HepG2 (cell line): ENCODE measurements at regions not wholly inside any gene's neighbourhood (a gene's known extent, or its start where the extent isn't known, plus 50 kb on each side); places are given as distances from the start of the nearest gene placed in this dataset.

ENCODE experiments used
- ARNT2 ChIP-seq: sonication (generic); formaldehyde crosslinking; IDR thresholded peaks from 2 replicates; pipeline ENCODE4 v1.8.0; 2022; ENCODE audit warnings: mild to moderate bottlenecking, low read depth, missing genetic modification reagents, moderate library complexity
- ARNTL ChIP-seq: sonication (generic); formaldehyde crosslinking; IDR thresholded peaks from 2 replicates; pipeline ENCODE4 v1.4.0; 2020; ENCODE audit warnings: mild to moderate bottlenecking, missing genetic modification reagents
- FOXA1 ChIP-seq, 2 experiments: fragments of 450-650 bp in 1 of 2; sonication (generic) in 1 of 2; formaldehyde crosslinking in 1 of 2; IDR thresholded peaks; 2 replicates each; pipeline versions ENCODE4 v1.4.0 to v1.6.1; 2016 to 2020; ENCODE audit warnings: missing genetic modification reagents in 1 of 2
- HNRNPL ChIP-seq: fragments of 200-400 bp; formaldehyde crosslinking; IDR thresholded peaks from 2 replicates; pipeline ENCODE4 v1.6.1; 2017; ENCODE audit warnings: mild to moderate bottlenecking, low read depth, low read length
- HOXD1 ChIP-seq: sonication (generic); formaldehyde crosslinking; IDR thresholded peaks from 2 replicates; pipeline ENCODE4 v1.5.0; 2020; ENCODE audit warnings: missing genetic modification reagents
- MXD4 ChIP-seq: IDR thresholded peaks from 2 replicates; pipeline ENCODE4 v1.6.1; 2016; ENCODE audit warnings: mild to moderate bottlenecking, missing biosample characterization, missing genetic modification reagents
- MYC ChIP-seq: sonication (generic); formaldehyde crosslinking; IDR thresholded peaks from 2 replicates; pipeline ENCODE4 v1.9.0; 2021; ENCODE audit warnings: missing genetic modification reagents, borderline replicate concordance
- POLR2G ChIP-seq: fragments of 200-400 bp; formaldehyde crosslinking; IDR thresholded peaks from 2 replicates; pipeline ENCODE4 v1.6.1; 2018; ENCODE audit warnings: mild to moderate bottlenecking, low read depth, low read length, moderate library complexity
- RAD21 ChIP-seq: fragments of 450-650 bp; formaldehyde crosslinking; IDR thresholded peaks from 2 replicates; pipeline ENCODE4 v1.5.0; 2020; ENCODE audit warnings: mild to moderate bottlenecking
- SOX5 ChIP-seq: IDR thresholded peaks from 2 replicates; pipeline ENCODE4 v1.6.1; 2016; ENCODE audit warnings: borderline replicate concordance
- SOX6 ChIP-seq, 2 experiments: fragments of 450-650 bp in 1 of 2; sonication (generic) in 1 of 2; formaldehyde crosslinking in 1 of 2; IDR thresholded peaks; 2 replicates each; pipeline versions ENCODE4 v1.4.0 to v1.6.1; 2017 to 2020; ENCODE audit warnings: antibody characterized with exemption in 1 of 2, mild to moderate bottlenecking in 1 of 2, missing genetic modification reagents in 1 of 2
- SP1 ChIP-seq, 2 experiments: fragments of 450-650 bp in 1 of 2; sonication (generic) in 1 of 2; formaldehyde crosslinking in 1 of 2; IDR thresholded peaks; 2 replicates each; pipeline versions ENCODE4 v1.4.0 to v1.6.1; 2016 to 2020; ENCODE audit warnings: missing genetic modification reagents in 1 of 2
- TCF12 ChIP-seq, 2 experiments: fragments of 450-650 bp in 1 of 2; sonication (generic) in 1 of 2; formaldehyde crosslinking in 1 of 2; IDR thresholded peaks; 2 replicates each; pipeline versions ENCODE4 v1.6.1 to v1.8.0; 2017 to 2022; ENCODE audit warnings: antibody characterized with exemption in 1 of 2, mild to moderate bottlenecking in 1 of 2, missing genetic modification reagents in 1 of 2, moderate library complexity in 1 of 2
- ZNF441 ChIP-seq: sonication (generic); formaldehyde crosslinking; IDR thresholded peaks from 2 replicates; pipeline ENCODE4 v1.7.0; 2021; ENCODE audit warnings: missing genetic modification reagents, borderline replicate concordance
- ZNF598 ChIP-seq: sonication (generic); formaldehyde crosslinking; IDR thresholded peaks from 2 replicates; pipeline ENCODE4 v1.5.1; 2020; ENCODE audit warnings: mild to moderate bottlenecking, missing genetic modification reagents, borderline replicate concordance
- ZNF713 ChIP-seq: sonication (generic); formaldehyde crosslinking; IDR thresholded peaks from 2 replicates; pipeline ENCODE4 v1.4.0; 2020; ENCODE audit warnings: mild to moderate bottlenecking, missing genetic modification reagents
- ZNF740 ChIP-seq: sonication (generic); formaldehyde crosslinking; IDR thresholded peaks from 2 replicates; pipeline ENCODE4 v1.4.0; 2020; ENCODE audit warnings: missing genetic modification reagents
- ZNF749 ChIP-seq: sonication (generic); formaldehyde crosslinking; IDR thresholded peaks from 2 replicates; pipeline ENCODE4 v1.8.0; 2022; ENCODE audit warnings: mild to moderate bottlenecking, missing genetic modification reagents, moderate library complexity, borderline replicate concordance
- ZNF75D ChIP-seq: sonication (generic); formaldehyde crosslinking; IDR thresholded peaks from 2 replicates; pipeline ENCODE4 v1.8.1; 2023; ENCODE audit warnings: missing genetic modification reagents, mild to moderate bottlenecking, borderline replicate concordance
- ZNF768 ChIP-seq: sonication (generic); formaldehyde crosslinking; IDR thresholded peaks from 2 replicates; pipeline ENCODE4 v1.4.0; 2020; ENCODE audit warnings: missing genetic modification reagents
- ZNF773 ChIP-seq: sonication (generic); formaldehyde crosslinking; IDR thresholded peaks from 2 replicates; pipeline ENCODE4 v1.4.0; 2020; ENCODE audit warnings: missing genetic modification reagents, borderline replicate concordance
- ZNF816 ChIP-seq: sonication (generic); formaldehyde crosslinking; IDR thresholded peaks from 2 replicates; pipeline ENCODE4 v1.8.0; 2022; ENCODE audit warnings: missing genetic modification reagents, mild to moderate bottlenecking, borderline replicate concordance
- ZNF891 ChIP-seq: sonication (generic); formaldehyde crosslinking; IDR thresholded peaks from 2 replicates; pipeline ENCODE4 v1.5.0; 2020; ENCODE audit warnings: mild to moderate bottlenecking, missing genetic modification reagents
- ZSCAN22 ChIP-seq: sonication (generic); formaldehyde crosslinking; IDR thresholded peaks from 2 replicates; pipeline ENCODE4 v1.4.0; 2020; ENCODE audit warnings: mild to moderate bottlenecking, missing genetic modification reagents
- TF ChIP-seq, protein P1 (sequence below): sonication (generic); formaldehyde crosslinking; IDR thresholded peaks from 2 replicates; pipeline ENCODE4 v1.8.0; 2022; ENCODE audit warnings: missing genetic modification reagents, low read depth, mild to moderate bottlenecking, borderline replicate concordance
- TF ChIP-seq, protein P2 (sequence below), 2 experiments: fragments of 450-650 bp in 1 of 2; sonication (generic) in 1 of 2; formaldehyde crosslinking; IDR thresholded peaks; 2 replicates each; pipeline versions ENCODE4 v1.5.0 to v1.8.0; 2020 to 2022; ENCODE audit warnings: mild to moderate bottlenecking in 1 of 2, missing genetic modification reagents in 1 of 2
- TF ChIP-seq, protein P3 (sequence below): sonication (generic); formaldehyde crosslinking; IDR thresholded peaks from 2 replicates; pipeline ENCODE4 v1.8.0; 2023; ENCODE audit warnings: mild to moderate bottlenecking, missing genetic modification reagents

DNA sequence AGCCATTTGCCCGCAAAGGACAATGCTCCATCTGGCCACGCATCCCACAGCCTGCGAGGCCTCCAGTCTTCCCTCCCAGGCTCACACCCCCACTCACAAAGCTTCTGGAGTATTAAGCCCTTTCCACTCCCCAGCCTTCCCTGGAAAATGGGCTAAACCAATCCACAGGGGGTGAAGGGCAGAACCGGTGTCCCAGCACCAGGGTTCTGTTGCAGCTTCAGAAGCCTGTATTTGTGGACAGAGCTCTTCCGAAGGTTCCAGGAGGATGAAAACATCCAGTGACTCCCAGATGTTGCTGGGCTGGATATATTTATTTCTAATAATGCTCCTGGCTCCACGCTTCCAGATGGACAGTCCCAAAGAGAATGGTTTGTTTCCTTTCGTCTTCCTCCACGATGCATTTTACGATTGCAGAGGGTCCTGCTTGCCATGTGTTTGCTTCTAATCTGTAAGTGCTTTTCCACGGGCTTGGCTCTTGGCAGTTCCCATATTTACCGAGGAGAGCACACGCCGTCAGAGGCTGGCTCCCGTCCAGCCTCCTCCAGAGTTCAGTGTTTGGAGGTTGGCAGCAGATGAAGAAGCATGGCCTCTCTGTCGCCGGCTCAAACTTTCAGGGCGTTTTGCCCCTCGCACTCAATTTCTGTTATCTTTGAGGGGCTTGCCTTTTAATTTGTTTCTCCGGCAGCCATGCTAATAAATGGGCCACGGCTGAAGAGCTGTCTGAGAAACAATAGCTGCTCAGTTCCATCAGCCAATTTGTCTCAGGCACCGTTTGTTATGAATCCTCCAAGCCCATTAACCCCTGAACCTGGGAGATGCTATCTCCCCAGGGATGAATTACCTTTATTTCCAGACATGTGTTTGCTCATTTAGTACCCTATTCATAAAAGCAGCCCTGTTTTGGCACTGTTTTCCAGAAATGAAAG is 367.9 kb upstream of the PROK2 start (continued):
- TF ChIP-seq ZNF749 (CRISPR knock-in tag) (no peak), ZSCAN22 (CRISPR knock-in tag) (no peak), ZNF773 (CRISPR knock-in tag) (no peak), SP1 (IDR thresholded peaks at IDR 0.05) (no peak), SP1 (CRISPR knock-in tag; IDR thresholded peaks at IDR 0.05) (0 out of 2 replicates have a peak, but pooled peaks have one; percentile 5), ZNF598 (no peak), ZNF816 (CRISPR knock-in tag) (no peak), RAD21 (CRISPR knock-in tag) (no peak), ZNF75D (CRISPR knock-in tag) (no peak), ZNF891 (CRISPR knock-in tag) (no peak), ZNF713 (CRISPR knock-in tag) (no peak), HNRNPL (no peak), TCF12 (IDR thresholded peaks at IDR 0.05) (no peak), TCF12 (CRISPR knock-in tag; IDR thresholded peaks at IDR 0.05) (no peak), MYC (CRISPR knock-in tag) (peak; percentile 15; the same call in 1 of the 2 replicates), FOXA1 (IDR thresholded peaks at IDR 0.05) (no peak), FOXA1 (CRISPR knock-in tag; IDR thresholded peaks at IDR 0.05) (0 out of 2 replicates have a peak, but pooled peaks have one; percentile 45), ZNF768 (CRISPR knock-in tag) (no peak), SOX5 (no peak), POLR2G (peak; percentile 60; the same call in 1 of the 2 replicates), ARNT2 (CRISPR knock-in tag) (no peak), MXD4 (CRISPR knock-in tag) (peak; percentile 81), ZNF740 (CRISPR knock-in tag) (peak; percentile 65; the same call in 1 of the 2 replicates), SOX6 (IDR thresholded peaks at IDR 0.05) (no peak), SOX6 (CRISPR knock-in tag; IDR thresholded peaks at IDR 0.05) (peak; percentile 39), HOXD1 (CRISPR knock-in tag) (no peak), ZNF441 (CRISPR knock-in tag) (no peak), ARNTL (CRISPR knock-in tag) (0 out of 2 replicates have a peak, but pooled peaks have one; percentile 10)
- TF ChIP-seq, protein P1, sequence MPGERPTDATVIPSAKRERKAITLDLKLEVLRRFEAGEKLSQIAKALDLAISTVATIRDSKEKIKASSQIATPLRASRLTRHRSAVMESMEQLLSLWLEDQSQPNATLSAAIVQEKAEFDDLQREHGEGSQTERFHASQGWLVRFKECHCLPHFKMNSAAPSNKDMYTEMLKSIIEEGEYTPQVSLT (CRISPR knock-in tag) = no peak
- TF ChIP-seq, protein P2, sequence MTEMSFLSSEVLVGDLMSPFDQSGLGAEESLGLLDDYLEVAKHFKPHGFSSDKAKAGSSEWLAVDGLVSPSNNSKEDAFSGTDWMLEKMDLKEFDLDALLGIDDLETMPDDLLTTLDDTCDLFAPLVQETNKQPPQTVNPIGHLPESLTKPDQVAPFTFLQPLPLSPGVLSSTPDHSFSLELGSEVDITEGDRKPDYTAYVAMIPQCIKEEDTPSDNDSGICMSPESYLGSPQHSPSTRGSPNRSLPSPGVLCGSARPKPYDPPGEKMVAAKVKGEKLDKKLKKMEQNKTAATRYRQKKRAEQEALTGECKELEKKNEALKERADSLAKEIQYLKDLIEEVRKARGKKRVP (CRISPR knock-in tag; IDR thresholded peaks at IDR 0.05) = no peak; a peak in 1 of 4 replicates
- TF ChIP-seq, protein P3, sequence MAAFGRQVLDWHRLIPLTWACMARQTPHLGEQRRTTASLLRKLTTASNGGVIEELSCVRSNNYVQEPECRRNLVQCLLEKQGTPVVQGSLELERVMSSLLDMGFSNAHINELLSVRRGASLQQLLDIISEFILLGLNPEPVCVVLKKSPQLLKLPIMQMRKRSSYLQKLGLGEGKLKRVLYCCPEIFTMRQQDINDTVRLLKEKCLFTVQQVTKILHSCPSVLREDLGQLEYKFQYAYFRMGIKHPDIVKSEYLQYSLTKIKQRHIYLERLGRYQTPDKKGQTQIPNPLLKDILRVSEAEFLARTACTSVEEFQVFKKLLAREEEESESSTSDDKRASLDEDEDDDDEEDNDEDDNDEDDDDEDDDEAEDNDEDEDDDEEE = no peak
